ENCODE measurements at regions not wholly inside any gene's neighbourhood (a gene's known extent, or its start where the extent isn't known, plus 50 kb on each side); places are given as distances from the start of the nearest gene placed in this dataset.
A peak's percentile ranks its signal among the peaks of the same experiment; 100 is the strongest.

GRCh38 chr15:70488002-70488605 lies 275.3 kb downstream of the UACA start:
- TF ChIP-seq CTCF (IDR thresholded peaks at IDR 0.05), result peak in 1 of 3 donors; percentile 95
- TF ChIP-seq POLR2A (IDR thresholded peaks at IDR 0.05), result no peak
